ENCODE measurements at regions not wholly inside any gene's neighbourhood (a gene's known extent, or its start where the extent isn't known, plus 50 kb on each side); places are given as distances from the start of the nearest gene placed in this dataset.

GRCh38 chr15:54722342-54722986 lies 474.3 kb downstream of the RSL24D1 start:
- no peak overlapping the region for H3K27ac ChIP-seq
- H3K4me3 ChIP-seq, result no peak overlapping the region
- TF ChIP-seq EZH2phosphoT487 (IDR thresholded peaks at IDR 0.05; ENCODE audit: low read depth, severe bottlenecking, unreplicated experiment), result no peak
- TF ChIP-seq CTCF (IDR thresholded peaks at IDR 0.05; ENCODE audit: poor library complexity), result no peak
- no peak for TF ChIP-seq EZH2 (IDR thresholded peaks at IDR 0.05; ENCODE audit: borderline replicate concordance)
- DNase-seq (ENCODE audit: low spot score), result no peak
- H3K36me3 ChIP-seq (replicated peaks; ENCODE audit: insufficient read depth, low read depth), result no peaks in the 10 kb centered on the region
- no peaks in the 10 kb centered on the region for H3K9me2 ChIP-seq (replicated peaks; ENCODE audit: insufficient read depth)
- H3K27me3 ChIP-seq, result no peaks in the 10 kb centered on the region
- H3K79me2 ChIP-seq, result no peaks in the 10 kb centered on the region
- H3K4me2 ChIP-seq, result no peak overlapping the region
- no peaks in the 10 kb centered on the region for H3K9me3 ChIP-seq (ENCODE audit: low read depth)
- H3K4me1 ChIP-seq (ENCODE audit: insufficient read depth), result no peaks in the 10 kb centered on the region
- WGBS (ENCODE audit: low lambda C conversion rate, missing lambda C conversion rate), result 76% methylated on average over 9 of the region's 9 CpGs
- no peaks in the 10 kb centered on the region for H4K20me1 ChIP-seq (ENCODE audit: insufficient read depth, poor library complexity, severe bottlenecking)
- H2AFZ ChIP-seq, result no peak overlapping the region

- Histone ChIP-seq H3K79me2 (no peaks in the 10 kb centered on the region), H3K27me3 (no peaks in the 10 kb centered on the region), H3K4me1 (ENCODE audit: insufficient read depth) (no peaks in the 10 kb centered on the region), H3K27ac (no peak overlapping the region), H2AFZ (no peak overlapping the region), H3K9me2 (replicated peaks; ENCODE audit: insufficient read depth) (no peaks in the 10 kb centered on the region), H3K36me3 (replicated peaks; ENCODE audit: insufficient read depth, low read depth) (no peaks in the 10 kb centered on the region), H3K4me2 (no peak overlapping the region), H3K9me3 (ENCODE audit: low read depth) (no peaks in the 10 kb centered on the region), H4K20me1 (ENCODE audit: insufficient read depth, poor library complexity, severe bottlenecking) (no peaks in the 10 kb centered on the region), H3K4me3 (no peak overlapping the region)
- no peak for DNase-seq (ENCODE audit: low spot score)
- TF ChIP-seq CTCF (IDR thresholded peaks at IDR 0.05; ENCODE audit: poor library complexity), result no peak
- no peak for TF ChIP-seq EZH2phosphoT487 (IDR thresholded peaks at IDR 0.05; ENCODE audit: low read depth, severe bottlenecking, unreplicated experiment)
- no peak for TF ChIP-seq EZH2 (IDR thresholded peaks at IDR 0.05; ENCODE audit: borderline replicate concordance)
- 76% methylated on average over 2 of the region's 2 CpGs for WGBS (ENCODE audit: low lambda C conversion rate, missing lambda C conversion rate)
Observed at GRCh38 chr15:54719325-54719724, 477.4 kb downstream of the RSL24D1 start.

- no peaks in the 10 kb centered on the region for H3K36me3 ChIP-seq (replicated peaks; ENCODE audit: insufficient read depth, low read depth)
- TF ChIP-seq EZH2 (IDR thresholded peaks at IDR 0.05; ENCODE audit: borderline replicate concordance) (no peak), CTCF (IDR thresholded peaks at IDR 0.05; ENCODE audit: poor library complexity) (no peak), EZH2phosphoT487 (IDR thresholded peaks at IDR 0.05; ENCODE audit: low read depth, severe bottlenecking, unreplicated experiment) (no peak)
- H3K9me3 ChIP-seq (ENCODE audit: low read depth), result no peaks in the 10 kb centered on the region
- H3K4me1 ChIP-seq (ENCODE audit: insufficient read depth), result no peaks in the 10 kb centered on the region
- no peak for DNase-seq (ENCODE audit: low spot score)
- H4K20me1 ChIP-seq (ENCODE audit: insufficient read depth, poor library complexity, severe bottlenecking), result no peaks in the 10 kb centered on the region
- no peaks in the 10 kb centered on the region for H3K27me3 ChIP-seq
- no peaks in the 10 kb centered on the region for H3K79me2 ChIP-seq
- H3K27ac ChIP-seq, result no peak overlapping the region
- no peak overlapping the region for H2AFZ ChIP-seq
- H3K4me2 ChIP-seq, result no peak overlapping the region
- no peaks in the 10 kb centered on the region for H3K9me2 ChIP-seq (replicated peaks; ENCODE audit: insufficient read depth)
- WGBS (ENCODE audit: low lambda C conversion rate, missing lambda C conversion rate), result 75% methylated on average over 23 of the region's 23 CpGs
- no peak overlapping the region for H3K4me3 ChIP-seq
Observed at GRCh38 chr15:54707805-54708752, 488.7 kb downstream of the RSL24D1 start.

All from hepatocyte (in vitro differentiated cells).